Germinal center (tissue), 1 donor: ENCODE measurements at regions not wholly inside any gene's neighbourhood (a gene's known extent, or its start where the extent isn't known, plus 50 kb on each side); places are given as distances from the start of the nearest gene placed in this dataset.

ENCODE experiments used
- DNase-seq: peaks from one replicate; pipeline ENCODE4 v3.0.0; 2012; ENCODE audit warnings: mixed read lengths, low spot score

DNA sequence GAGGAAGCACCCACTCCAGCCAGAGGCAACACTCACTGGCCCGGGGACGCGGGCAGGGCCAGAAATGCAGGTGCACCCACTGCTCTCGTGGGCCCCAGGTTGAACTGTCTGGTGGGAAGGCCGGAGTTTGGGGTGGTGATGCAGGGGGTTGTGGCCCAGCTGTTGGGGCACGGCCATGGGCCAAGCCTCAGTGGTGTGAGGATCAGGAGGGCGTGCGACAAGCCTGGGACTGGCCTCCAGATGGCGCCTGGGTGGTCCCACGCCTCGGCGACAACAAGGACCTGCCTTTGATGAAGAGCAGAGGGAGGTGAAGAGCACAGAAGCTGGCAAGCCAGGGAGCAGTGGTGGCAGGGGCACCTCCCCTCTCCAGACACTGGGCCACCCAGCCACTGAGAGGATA is 240.8 kb downstream of the BRD1 start:
- no peak for DNase-seq

- no peak for DNase-seq
These were observed 241.4 kb downstream of the BRD1 start for GRCh38 chr22:49586244-49586748.

- DNase-seq = no peak
These were observed 242.0 kb downstream of the BRD1 start for GRCh38 chr22:49585461-49586243.

DNA sequence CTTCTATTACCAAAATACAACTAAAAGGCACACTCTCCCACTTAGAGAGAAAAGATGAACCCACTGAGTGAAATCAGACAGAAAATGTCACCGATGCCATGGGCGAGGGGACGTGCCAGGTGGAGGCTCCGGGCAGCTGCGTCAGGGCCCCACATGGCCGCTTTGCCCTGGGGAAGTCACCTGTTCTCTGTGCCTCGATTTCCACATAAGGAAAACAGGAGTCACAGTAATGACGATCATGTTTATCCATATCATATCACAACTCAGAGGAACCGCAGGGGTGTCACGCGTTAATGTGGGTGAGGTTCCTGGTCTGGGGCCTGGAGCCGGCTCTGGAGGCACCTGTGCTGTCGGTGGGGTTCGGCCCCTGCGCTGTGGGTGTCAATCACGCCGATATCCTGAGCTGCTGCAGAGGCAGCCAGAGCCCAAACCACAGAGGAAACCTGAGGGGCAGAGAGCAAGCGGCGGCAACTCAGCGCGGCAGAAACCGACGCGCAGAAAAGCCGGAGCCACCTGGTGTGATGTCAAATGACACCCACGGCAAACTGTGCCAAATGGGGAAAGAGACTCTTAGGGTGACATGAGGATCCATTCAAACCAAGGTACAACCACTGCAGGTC is 243.7 kb downstream of the BRD1 start:
- DNase-seq = no peak

DNA sequence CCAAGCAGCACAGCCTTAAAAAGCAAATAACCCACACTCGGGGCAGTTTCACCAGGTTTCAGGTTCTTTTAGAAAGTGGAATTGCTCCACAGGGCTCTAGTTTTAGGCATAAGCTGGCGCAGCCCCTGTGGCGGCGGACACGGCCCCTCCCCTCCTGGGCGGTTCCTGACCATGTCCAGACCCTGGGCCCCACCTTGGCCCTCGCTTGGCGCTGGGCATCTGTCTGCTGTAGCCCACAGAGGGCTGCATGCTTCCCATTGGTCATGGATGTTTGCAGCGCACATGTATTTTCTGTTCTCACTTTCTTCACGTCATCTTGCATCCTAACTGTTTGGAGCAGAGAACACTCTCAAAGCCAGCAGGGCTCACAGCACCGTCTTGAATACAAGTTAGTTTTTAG is 244.3 kb downstream of the BRD1 start:
- DNase-seq = no peak

GRCh38 chr22:49582678-49583077 is 245.0 kb downstream of the BRD1 start:
- no peak for DNase-seq

DNA sequence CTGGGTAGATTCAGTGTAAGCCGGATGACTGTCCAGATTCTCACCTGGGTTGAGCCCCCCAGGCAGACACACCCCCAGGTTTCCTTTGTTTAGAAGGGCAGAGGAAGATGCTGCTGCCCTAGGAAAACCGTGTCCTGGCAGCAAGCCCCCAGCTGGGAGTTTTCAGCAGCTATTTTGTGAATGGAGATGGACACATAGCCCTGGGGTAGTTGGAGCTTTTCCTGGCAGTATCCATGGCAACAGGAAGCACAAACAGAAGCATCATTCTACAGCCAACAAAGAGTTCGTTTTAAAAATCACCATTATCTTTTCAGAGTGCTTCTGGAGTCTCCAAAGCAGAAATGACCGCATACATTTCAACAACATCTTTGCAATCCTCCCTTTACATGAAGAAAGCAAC is 245.5 kb downstream of the BRD1 start:
- no peak for DNase-seq

- no peak for DNase-seq
These were observed 247.6 kb downstream of the BRD1 start for GRCh38 chr22:49580024-49580423.

GRCh38 chr22:49577168-49578060 is 250.3 kb downstream of the BRD1 start:
- no peak for DNase-seq

- DNase-seq = no peak
These were observed 251.2 kb downstream of the BRD1 start for GRCh38 chr22:49576241-49577141.

- DNase-seq = no peak
These were observed 252.0 kb downstream of the BRD1 start for GRCh38 chr22:49575703-49576081.

DNA sequence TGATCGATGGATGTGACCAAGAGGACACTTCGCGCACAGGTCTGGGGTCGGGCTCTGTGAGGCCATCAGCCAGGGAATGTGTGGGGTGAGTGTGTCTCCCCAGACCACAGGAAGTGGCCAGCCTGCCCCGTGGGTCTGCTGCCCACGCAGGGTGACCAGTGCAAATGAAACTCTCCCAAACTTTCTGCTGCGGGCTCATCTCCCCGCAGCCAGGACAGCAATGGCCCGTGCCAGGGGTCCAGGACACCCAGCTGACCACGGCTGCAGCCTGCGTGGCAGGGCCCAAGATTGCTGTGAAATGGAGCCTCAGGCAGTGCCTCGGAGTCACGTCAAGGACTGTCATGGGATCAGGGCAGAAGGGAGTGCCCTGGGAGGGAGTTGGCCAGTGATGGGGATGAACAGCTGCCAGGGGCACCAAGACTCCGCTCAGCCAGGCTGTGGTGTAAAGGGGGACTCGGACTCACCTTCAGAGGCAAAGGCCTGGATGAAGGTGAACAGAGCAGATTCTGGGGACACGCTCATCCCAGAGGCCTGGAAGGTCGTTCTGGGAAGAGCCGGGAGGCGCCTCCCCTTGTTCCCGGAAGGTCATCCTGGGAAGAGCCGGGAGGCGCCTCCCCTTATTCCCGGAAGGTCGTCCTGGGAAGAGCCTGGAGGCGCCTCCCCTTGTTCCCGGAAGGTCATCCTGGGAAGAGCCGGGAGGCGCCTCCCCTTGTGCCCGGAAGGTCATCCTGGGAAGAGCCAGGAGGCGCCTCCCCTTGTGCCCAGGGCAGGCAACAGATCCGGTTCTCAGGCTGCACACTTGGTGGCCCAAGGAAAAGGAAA is 252.6 kb downstream of the BRD1 start:
- no peak for DNase-seq

DNA sequence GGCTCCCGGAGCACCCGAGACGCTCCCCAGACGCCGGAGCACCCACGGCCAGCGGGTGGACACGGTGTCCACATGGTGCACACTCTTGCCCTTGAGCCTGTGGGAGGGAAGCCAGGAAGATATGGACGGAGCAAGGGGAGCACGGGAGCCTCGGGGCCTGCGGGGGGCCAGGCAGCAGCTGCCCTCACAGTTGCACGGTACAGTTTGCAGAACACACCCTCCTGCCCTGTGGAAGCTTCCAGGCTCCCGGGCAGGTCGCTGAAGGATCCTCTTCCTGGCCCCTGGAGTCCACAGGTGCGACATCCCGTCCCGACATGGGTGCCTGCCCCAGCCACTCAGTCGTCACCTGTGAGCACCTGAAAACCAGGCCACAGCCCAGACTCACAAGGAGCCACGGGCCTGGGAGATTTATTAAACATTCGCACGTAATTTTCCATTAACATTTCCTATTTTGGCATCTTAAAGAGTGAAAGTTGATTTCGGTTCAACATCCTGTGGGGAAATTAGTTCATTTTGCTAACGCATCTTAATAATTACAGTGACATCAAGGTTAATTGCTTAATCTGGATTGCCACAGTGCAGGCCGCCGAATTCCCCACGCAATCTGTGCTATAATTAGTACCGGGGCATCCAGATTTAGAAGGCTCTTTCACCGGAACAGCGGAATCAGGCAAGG is 253.3 kb downstream of the BRD1 start:
- DNase-seq = no peak

GRCh38 chr22:49573109-49573765 is 254.4 kb downstream of the BRD1 start:
- DNase-seq = no peak

- DNase-seq = no peak
These were observed 256.3 kb downstream of the BRD1 start for GRCh38 chr22:49571326-49571725.

- DNase-seq = no peak
These were observed 257.4 kb downstream of the BRD1 start for GRCh38 chr22:49570032-49570848.

GRCh38 chr22:49569286-49570031 is 258.2 kb downstream of the BRD1 start:
- DNase-seq = no peak

GRCh38 chr22:49568751-49569285 is 258.9 kb downstream of the BRD1 start:
- no peak for DNase-seq
